ENCODE measurements at regions not wholly inside any gene's neighbourhood (a gene's known extent, or its start where the extent isn't known, plus 50 kb on each side); places are given as distances from the start of the nearest gene placed in this dataset.

GRCh38 chr3:76111808-76112207 is 326.5 kb upstream of the ZNF717 start:
- no peak for TF ChIP-seq CTCF (IDR thresholded peaks at IDR 0.05)
- no peak for TF ChIP-seq POLR2AphosphoS5 (IDR thresholded peaks at IDR 0.05)
- no peak for TF ChIP-seq POLR2A (IDR thresholded peaks at IDR 0.05)

Measured in transverse colon (tissue), 4 donors.